ENCODE measurements at regions not wholly inside any gene's neighbourhood (a gene's known extent, or its start where the extent isn't known, plus 50 kb on each side); places are given as distances from the start of the nearest gene placed in this dataset.

DNA sequence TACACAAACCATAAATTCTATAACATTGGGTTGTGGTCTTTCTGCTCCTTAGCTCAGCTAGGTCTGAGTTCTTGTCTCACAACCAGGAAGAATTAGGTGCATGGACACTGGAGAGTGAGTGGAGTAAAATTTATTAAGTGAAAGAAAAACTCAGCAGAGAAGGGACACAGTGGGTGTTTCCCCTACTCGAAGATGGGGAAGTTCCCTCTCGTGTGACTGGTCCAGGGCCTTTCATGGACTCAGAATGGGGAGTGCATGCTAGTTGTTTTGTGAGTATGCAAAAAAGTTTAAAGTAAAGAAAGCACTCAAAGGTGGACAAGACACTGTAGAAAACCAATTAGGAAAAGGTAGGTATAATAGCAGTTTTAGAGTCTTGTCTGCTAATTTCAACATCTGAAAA is 215.5 kb upstream of the RORA start:
- H3K9me1 ChIP-seq (ENCODE audit: control insufficient read depth, extremely low read depth, insufficient read depth, low read length) = no peaks in the 10 kb centered on the region
- no peaks in the 10 kb centered on the region for H3K27me3 ChIP-seq (ENCODE audit: control insufficient read depth, extremely low read depth, insufficient read depth, low read length)
- no peak for DNase-seq (ENCODE audit: low read depth, low spot score)
- H4K20me1 ChIP-seq (ENCODE audit: control insufficient read depth, extremely low read depth, insufficient read depth, low read length) = no peaks in the 10 kb centered on the region
- H3K27ac ChIP-seq (ENCODE audit: control insufficient read depth, insufficient read depth, low read length) = no peak overlapping the region
- TF ChIP-seq EZH2 (IDR thresholded peaks at IDR 0.05; ENCODE audit: low read length) = no peak
- TF ChIP-seq, protein P1, sequence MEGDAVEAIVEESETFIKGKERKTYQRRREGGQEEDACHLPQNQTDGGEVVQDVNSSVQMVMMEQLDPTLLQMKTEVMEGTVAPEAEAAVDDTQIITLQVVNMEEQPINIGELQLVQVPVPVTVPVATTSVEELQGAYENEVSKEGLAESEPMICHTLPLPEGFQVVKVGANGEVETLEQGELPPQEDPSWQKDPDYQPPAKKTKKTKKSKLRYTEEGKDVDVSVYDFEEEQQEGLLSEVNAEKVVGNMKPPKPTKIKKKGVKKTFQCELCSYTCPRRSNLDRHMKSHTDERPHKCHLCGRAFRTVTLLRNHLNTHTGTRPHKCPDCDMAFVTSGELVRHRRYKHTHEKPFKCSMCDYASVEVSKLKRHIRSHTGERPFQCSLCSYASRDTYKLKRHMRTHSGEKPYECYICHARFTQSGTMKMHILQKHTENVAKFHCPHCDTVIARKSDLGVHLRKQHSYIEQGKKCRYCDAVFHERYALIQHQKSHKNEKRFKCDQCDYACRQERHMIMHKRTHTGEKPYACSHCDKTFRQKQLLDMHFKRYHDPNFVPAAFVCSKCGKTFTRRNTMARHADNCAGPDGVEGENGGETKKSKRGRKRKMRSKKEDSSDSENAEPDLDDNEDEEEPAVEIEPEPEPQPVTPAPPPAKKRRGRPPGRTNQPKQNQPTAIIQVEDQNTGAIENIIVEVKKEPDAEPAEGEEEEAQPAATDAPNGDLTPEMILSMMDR (optimal IDR thresholded peaks at IDR 0.05 in 1 of 3, IDR thresholded peaks at IDR 0.05 in 1 of 3, conservative IDR thresholded peaks at IDR 0.05 in 1 of 3; ENCODE audit: extremely low read depth in 1 of 3, insufficient read depth in 2 of 3, low read length in 3 of 3) = no peak
- no peak for FAIRE-seq
- H3K4me1 ChIP-seq (ENCODE audit: control insufficient read depth, extremely low read depth, insufficient read depth, low read length) = no peaks in the 10 kb centered on the region
- no peaks in the 10 kb centered on the region for H3K36me3 ChIP-seq (ENCODE audit: control insufficient read depth in 2 of 2, extremely low read depth in 1 of 2, insufficient read depth in 2 of 2, low read length in 2 of 2)
- H2AFZ ChIP-seq (ENCODE audit: control insufficient read depth, low read length) = no peak overlapping the region
- no peak overlapping the region for H3K9ac ChIP-seq (ENCODE audit: control insufficient read depth, extremely low read depth, insufficient read depth, low read length)
- dilution Hi-C loops (cut with MboI; ENCODE audit: extremely low pct_ligation_motif_present, low sequenced_read_pairs) = no loop called here
- H3K79me2 ChIP-seq (ENCODE audit: control insufficient read depth, insufficient read depth, low read length) = no peaks in the 10 kb centered on the region
- no peak overlapping the region for H3K4me3 ChIP-seq (ENCODE audit: control insufficient read depth in 2 of 3, extremely low read depth in 1 of 3, insufficient read depth in 2 of 3, low read depth in 1 of 3, low read length in 3 of 3)
- H3K9me3 ChIP-seq (ENCODE audit: control insufficient read depth, low read depth, low read length) = no peaks in the 10 kb centered on the region
- no peak overlapping the region for H3K4me2 ChIP-seq (ENCODE audit: control insufficient read depth, extremely low read depth, insufficient read depth, low read depth, low read length)

GRCh38 chr15:61442821-61443220 is 213.7 kb upstream of the RORA start:
- Histone ChIP-seq H3K9ac (ENCODE audit: control insufficient read depth, extremely low read depth, insufficient read depth, low read length) (no peak overlapping the region), H3K36me3 (ENCODE audit: control insufficient read depth in 2 of 2, extremely low read depth in 1 of 2, insufficient read depth in 2 of 2, low read length in 2 of 2) (no peaks in the 10 kb centered on the region), H3K79me2 (ENCODE audit: control insufficient read depth, insufficient read depth, low read length) (no peaks in the 10 kb centered on the region), H3K4me2 (ENCODE audit: control insufficient read depth, extremely low read depth, insufficient read depth, low read depth, low read length) (no peak overlapping the region), H4K20me1 (ENCODE audit: control insufficient read depth, extremely low read depth, insufficient read depth, low read length) (no peaks in the 10 kb centered on the region), H3K27ac (ENCODE audit: control insufficient read depth, insufficient read depth, low read length) (no peak overlapping the region), H3K27me3 (ENCODE audit: control insufficient read depth, extremely low read depth, insufficient read depth, low read length) (no peaks in the 10 kb centered on the region), H3K9me3 (ENCODE audit: control insufficient read depth, low read depth, low read length) (no peaks in the 10 kb centered on the region), H3K4me1 (ENCODE audit: control insufficient read depth, extremely low read depth, insufficient read depth, low read length) (no peaks in the 10 kb centered on the region), H3K4me3 (ENCODE audit: control insufficient read depth in 2 of 3, extremely low read depth in 1 of 3, insufficient read depth in 2 of 3, low read depth in 1 of 3, low read length in 3 of 3) (no peak overlapping the region), H2AFZ (ENCODE audit: control insufficient read depth, low read length) (no peak overlapping the region), H3K9me1 (ENCODE audit: control insufficient read depth, extremely low read depth, insufficient read depth, low read length) (no peaks in the 10 kb centered on the region)
- TF ChIP-seq, protein P1 (optimal IDR thresholded peaks at IDR 0.05 in 1 of 3, IDR thresholded peaks at IDR 0.05 in 1 of 3, conservative IDR thresholded peaks at IDR 0.05 in 1 of 3; ENCODE audit: extremely low read depth in 1 of 3, insufficient read depth in 2 of 3, low read length in 3 of 3) = no peak
- no peak for TF ChIP-seq EZH2 (IDR thresholded peaks at IDR 0.05; ENCODE audit: low read length)
- DNase-seq (ENCODE audit: low read depth, low spot score) = no peak
- no peak for FAIRE-seq
- dilution Hi-C loops (cut with MboI; ENCODE audit: extremely low pct_ligation_motif_present, low sequenced_read_pairs) = no loop called here

All from keratinocyte (primary cell).